Breast epithelium (tissue), 3 donors: ENCODE measurements at regions not wholly inside any gene's neighbourhood (a gene's known extent, or its start where the extent isn't known, plus 50 kb on each side); places are given as distances from the start of the nearest gene placed in this dataset.

Source experiments
- POLR2A ChIP-seq: fragments of 450-650 bp; IDR thresholded peaks from one replicate; pipeline ENCODE4 v1.6.1; 2016; ENCODE audit warnings: antibody characterized with exemption, mild to moderate bottlenecking, moderate library complexity
- TF ChIP-seq, protein P1 (sequence below), 3 donors: fragments of 450-650 bp; IDR thresholded peaks; one replicate each; pipeline ENCODE4 v1.5.1; 2016 to 2017; ENCODE audit warnings: antibody characterized with exemption in 3 of 3, mild to moderate bottlenecking in 3 of 3, moderate library complexity in 3 of 3

- TF ChIP-seq, protein P1, sequence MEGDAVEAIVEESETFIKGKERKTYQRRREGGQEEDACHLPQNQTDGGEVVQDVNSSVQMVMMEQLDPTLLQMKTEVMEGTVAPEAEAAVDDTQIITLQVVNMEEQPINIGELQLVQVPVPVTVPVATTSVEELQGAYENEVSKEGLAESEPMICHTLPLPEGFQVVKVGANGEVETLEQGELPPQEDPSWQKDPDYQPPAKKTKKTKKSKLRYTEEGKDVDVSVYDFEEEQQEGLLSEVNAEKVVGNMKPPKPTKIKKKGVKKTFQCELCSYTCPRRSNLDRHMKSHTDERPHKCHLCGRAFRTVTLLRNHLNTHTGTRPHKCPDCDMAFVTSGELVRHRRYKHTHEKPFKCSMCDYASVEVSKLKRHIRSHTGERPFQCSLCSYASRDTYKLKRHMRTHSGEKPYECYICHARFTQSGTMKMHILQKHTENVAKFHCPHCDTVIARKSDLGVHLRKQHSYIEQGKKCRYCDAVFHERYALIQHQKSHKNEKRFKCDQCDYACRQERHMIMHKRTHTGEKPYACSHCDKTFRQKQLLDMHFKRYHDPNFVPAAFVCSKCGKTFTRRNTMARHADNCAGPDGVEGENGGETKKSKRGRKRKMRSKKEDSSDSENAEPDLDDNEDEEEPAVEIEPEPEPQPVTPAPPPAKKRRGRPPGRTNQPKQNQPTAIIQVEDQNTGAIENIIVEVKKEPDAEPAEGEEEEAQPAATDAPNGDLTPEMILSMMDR (IDR thresholded peaks at IDR 0.05) = no peak
- no peak for TF ChIP-seq POLR2A
These were observed 686.1 kb downstream of the TBC1D22A start for GRCh38 chr22:47448231-47449223.
